ENCODE measurements at regions not wholly inside any gene's neighbourhood (a gene's known extent, or its start where the extent isn't known, plus 50 kb on each side); places are given as distances from the start of the nearest gene placed in this dataset.

DNA sequence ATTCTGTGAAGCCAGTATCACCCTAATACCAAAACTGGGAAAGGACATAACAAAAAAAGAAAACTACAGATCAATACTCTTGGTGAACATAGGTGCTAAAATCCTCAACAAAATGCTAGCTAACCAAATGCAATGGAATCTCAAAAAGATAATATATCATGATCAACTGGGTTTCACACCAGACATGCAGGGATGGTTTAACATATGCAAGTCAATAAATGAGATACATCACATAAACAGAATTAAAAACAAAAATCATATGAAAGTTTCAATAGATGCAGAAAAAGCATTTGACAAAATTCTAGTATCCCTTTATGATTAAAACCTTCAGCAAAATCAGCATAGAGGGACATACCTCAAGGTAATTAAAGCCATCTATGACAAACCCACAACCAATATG is 198.2 kb upstream of the NDUFV2 start:
- TF ChIP-seq, protein P1, sequence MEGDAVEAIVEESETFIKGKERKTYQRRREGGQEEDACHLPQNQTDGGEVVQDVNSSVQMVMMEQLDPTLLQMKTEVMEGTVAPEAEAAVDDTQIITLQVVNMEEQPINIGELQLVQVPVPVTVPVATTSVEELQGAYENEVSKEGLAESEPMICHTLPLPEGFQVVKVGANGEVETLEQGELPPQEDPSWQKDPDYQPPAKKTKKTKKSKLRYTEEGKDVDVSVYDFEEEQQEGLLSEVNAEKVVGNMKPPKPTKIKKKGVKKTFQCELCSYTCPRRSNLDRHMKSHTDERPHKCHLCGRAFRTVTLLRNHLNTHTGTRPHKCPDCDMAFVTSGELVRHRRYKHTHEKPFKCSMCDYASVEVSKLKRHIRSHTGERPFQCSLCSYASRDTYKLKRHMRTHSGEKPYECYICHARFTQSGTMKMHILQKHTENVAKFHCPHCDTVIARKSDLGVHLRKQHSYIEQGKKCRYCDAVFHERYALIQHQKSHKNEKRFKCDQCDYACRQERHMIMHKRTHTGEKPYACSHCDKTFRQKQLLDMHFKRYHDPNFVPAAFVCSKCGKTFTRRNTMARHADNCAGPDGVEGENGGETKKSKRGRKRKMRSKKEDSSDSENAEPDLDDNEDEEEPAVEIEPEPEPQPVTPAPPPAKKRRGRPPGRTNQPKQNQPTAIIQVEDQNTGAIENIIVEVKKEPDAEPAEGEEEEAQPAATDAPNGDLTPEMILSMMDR (IDR thresholded peaks at IDR 0.05), result no peak
- TF ChIP-seq POLR2A (IDR thresholded peaks at IDR 0.05), result no peak
